ENCODE measurements at regions not wholly inside any gene's neighbourhood (a gene's known extent, or its start where the extent isn't known, plus 50 kb on each side); places are given as distances from the start of the nearest gene placed in this dataset.
"Not testable (repeated sequence)": the region's sequence is repeated elsewhere in the genome, so short reads cannot be mapped to it uniquely, and the experiment has no call there.

GRCh38 chr1:193476748-193477147 lies 290.3 kb upstream of the B3GALT2 start:
- no peak for DNase-seq
- in situ Hi-C loops (cut with HindIII; ENCODE audit: low pct_ligation_motif_present, low pct_unique_long_range_greater_than_20kb, low sequenced_read_pairs), result no loop called here

- in situ Hi-C loops (cut with HindIII; ENCODE audit: low pct_ligation_motif_present, low pct_unique_long_range_greater_than_20kb, low sequenced_read_pairs), result no loop called here
Measured at GRCh38 chr1:193473932-193474331, 287.5 kb upstream of the B3GALT2 start.

DNA sequence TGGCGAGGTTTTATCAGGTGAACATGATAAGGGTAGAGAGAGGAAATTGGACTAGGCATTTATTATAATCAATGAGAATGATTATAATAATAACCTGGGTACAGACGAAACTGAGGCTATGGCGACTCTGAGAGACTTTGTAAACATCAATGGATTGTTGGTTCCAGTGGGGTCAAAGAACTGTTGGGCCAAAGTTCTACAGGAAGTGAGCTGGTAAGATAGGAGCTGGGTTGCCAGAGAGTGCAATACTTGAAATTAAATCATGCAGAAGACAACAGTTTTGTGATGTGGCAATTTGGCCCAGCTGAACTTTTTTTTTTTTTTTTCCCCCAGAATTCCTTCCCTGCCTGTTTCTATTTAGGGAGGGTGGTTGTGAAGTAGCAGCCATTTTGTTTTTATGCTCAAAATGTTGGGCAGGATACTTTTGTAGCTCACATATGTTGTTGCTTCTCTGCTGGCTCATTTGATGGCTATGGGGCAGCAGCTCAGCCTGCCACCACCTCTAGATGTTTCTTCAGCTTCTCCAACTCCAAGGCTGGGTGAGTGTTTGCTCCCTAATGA lies 286.5 kb upstream of the B3GALT2 start:
- DNase-seq, result no peak
- in situ Hi-C loops (cut with HindIII; ENCODE audit: low pct_ligation_motif_present, low pct_unique_long_range_greater_than_20kb, low sequenced_read_pairs), result no loop called here

More at GRCh38 chr1:193473932-193474331, 287.5 kb upstream of the B3GALT2 start:
- no peak for DNase-seq

DNA sequence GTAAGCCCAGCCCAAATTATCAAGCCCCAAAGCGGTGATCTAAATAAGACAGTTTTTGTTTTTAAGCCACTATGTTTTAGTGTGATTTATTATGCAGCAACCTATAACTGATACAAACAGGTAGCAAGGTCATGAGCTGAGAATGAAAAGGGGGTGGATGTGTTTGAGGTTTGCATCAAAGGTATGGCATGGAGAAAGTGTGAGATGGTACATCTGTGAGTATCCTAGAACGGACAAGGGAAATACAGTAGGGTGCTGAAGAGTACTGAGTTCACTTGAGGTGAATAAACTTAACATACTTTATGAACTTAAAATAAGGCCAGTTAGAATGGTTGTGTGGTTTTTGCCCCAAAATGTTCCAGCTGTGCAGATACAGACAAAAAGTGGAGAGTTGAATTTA lies 286.0 kb upstream of the B3GALT2 start:
- DNase-seq, result no peak
- in situ Hi-C loops (cut with HindIII; ENCODE audit: low pct_ligation_motif_present, low pct_unique_long_range_greater_than_20kb, low sequenced_read_pairs), result no loop called here

GRCh38 chr1:193471981-193472380 lies 285.6 kb upstream of the B3GALT2 start:
- in situ Hi-C loops (cut with HindIII; ENCODE audit: low pct_ligation_motif_present, low pct_unique_long_range_greater_than_20kb, low sequenced_read_pairs), result no loop called here
- DNase-seq, result no peak

DNA sequence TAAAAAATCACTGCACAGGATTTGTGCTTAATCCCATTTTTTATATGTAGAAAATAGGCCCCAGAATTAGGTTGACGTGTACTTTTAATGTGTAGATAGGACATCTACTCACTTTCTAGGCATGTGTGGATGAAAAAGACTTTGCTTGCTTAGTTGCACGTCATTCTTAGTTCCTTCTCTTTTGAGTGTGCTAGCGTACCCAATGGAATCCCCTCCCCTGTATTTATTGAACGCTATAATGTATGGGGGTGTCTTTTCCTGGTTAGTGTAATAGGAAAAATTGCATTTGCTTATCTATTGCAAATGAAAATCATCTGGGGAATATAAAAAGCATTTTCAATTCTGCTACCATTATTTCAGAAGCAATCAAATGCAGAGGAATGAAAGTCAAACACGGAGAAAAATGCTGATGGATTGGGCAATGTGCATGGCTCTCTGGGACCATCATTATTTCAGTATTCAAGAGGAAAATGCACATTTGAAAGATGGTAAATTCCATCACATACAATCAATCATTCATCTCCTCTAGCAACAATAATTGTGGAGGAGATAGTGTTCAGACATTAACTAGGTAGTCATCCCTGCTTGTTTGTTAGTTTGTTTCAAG lies 277.0 kb upstream of the B3GALT2 start:
- in situ Hi-C loops (cut with HindIII; ENCODE audit: low pct_ligation_motif_present, low pct_unique_long_range_greater_than_20kb, low sequenced_read_pairs), result no loop called here

GRCh38 chr1:193462629-193463320 lies 276.4 kb upstream of the B3GALT2 start:
- in situ Hi-C loops (cut with HindIII; ENCODE audit: low pct_ligation_motif_present, low pct_unique_long_range_greater_than_20kb, low sequenced_read_pairs), result no loop called here
- no peak for DNase-seq

More for the DNA sequence above, 277.0 kb upstream of the B3GALT2 start:
- no peak for DNase-seq

DNA sequence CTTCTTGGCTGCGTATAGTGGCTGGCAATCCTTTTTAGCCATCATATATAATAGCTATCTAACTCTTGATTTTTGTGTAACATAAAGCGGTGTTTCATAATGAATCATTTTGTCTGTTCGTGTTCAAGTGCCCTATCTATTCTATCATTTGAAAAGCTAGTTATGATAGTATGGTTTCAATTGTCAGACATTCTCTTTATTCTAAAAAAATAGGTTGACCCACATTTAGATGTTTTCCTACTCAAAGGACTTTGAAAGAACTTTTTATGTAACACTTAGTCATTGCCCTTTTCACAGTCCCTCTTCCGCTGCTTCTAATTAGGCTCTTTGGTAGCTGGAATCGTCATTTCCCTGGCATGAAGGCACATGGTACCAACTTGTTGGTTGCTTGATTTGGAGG lies 272.2 kb upstream of the B3GALT2 start:
- in situ Hi-C loops (cut with HindIII; ENCODE audit: low pct_ligation_motif_present, low pct_unique_long_range_greater_than_20kb, low sequenced_read_pairs), result no loop called here
- no peak for DNase-seq

GRCh38 chr1:193457676-193458075 lies 271.3 kb upstream of the B3GALT2 start:
- in situ Hi-C loops (cut with HindIII; ENCODE audit: low pct_ligation_motif_present, low pct_unique_long_range_greater_than_20kb, low sequenced_read_pairs), result no loop called here
- DNase-seq, result no peak

- DNase-seq, result no peak
- in situ Hi-C loops (cut with HindIII; ENCODE audit: low pct_ligation_motif_present, low pct_unique_long_range_greater_than_20kb, low sequenced_read_pairs), result no loop called here
Measured at GRCh38 chr1:193456811-193457280, 270.4 kb upstream of the B3GALT2 start.

DNA sequence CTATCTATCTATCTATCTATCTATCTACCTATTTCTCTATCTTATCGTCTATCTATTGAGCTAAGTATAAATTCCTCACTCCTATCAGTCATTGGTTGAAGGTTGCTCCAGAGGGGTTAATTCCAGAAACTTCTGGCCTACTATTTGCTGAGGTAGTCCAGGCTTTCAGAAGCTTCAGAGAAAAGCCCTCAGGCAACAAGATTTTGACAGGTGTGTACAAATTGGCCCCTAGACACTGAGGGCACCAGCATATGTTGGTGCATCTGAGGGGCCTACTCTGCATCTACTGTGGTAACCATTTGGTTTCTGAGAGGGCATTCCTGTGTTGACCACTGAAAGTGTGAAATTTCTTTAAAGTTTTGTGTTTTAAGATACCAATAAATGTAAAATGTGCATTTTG lies 265.2 kb upstream of the B3GALT2 start:
- no peak for DNase-seq
- in situ Hi-C loops (cut with HindIII; ENCODE audit: low pct_ligation_motif_present, low pct_unique_long_range_greater_than_20kb, low sequenced_read_pairs), result no loop called here

GRCh38 chr1:193451001-193451400 lies 264.6 kb upstream of the B3GALT2 start:
- DNase-seq, result no peak
- in situ Hi-C loops (cut with HindIII; ENCODE audit: low pct_ligation_motif_present, low pct_unique_long_range_greater_than_20kb, low sequenced_read_pairs), result no loop called here

DNA sequence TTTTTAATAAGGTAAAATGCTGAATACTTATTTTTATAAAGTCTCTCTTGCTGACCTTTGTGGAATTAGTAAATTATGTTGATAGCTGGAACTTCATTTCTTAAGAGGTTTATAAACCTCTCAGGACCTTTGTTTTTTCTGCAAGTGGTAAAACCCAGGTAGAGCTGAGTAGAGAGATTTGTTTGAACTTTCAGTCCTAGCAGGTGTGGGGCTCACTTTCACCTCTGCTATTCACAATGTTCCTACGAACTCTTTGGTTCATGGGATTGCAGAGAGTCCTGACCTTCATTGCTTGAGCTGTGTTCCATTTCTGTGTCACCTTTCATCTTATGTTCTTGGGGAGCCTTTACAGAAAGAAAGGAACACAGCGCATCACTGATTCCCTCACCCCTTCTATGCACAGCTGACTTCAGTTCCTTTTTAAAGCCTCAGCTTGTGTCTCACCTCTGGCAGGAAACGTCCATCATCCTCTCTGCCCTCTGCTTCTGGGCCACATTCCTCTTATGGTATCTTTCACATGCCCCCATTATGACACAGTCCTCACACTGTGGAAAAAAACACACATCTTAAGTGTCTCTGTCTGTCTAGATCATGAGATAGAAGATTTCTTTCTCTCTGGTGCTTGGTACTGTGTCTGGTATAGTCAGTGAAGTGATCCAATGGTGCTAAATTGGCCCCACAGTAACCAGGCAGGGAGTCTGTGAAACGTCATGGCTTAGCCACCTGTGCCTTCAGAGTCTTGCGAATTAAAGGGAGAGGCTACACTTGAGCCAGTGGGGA lies 262.5 kb upstream of the B3GALT2 start:
- DNase-seq, result no peak
- in situ Hi-C loops (cut with HindIII; ENCODE audit: low pct_ligation_motif_present, low pct_unique_long_range_greater_than_20kb, low sequenced_read_pairs), result no loop called here

DNA sequence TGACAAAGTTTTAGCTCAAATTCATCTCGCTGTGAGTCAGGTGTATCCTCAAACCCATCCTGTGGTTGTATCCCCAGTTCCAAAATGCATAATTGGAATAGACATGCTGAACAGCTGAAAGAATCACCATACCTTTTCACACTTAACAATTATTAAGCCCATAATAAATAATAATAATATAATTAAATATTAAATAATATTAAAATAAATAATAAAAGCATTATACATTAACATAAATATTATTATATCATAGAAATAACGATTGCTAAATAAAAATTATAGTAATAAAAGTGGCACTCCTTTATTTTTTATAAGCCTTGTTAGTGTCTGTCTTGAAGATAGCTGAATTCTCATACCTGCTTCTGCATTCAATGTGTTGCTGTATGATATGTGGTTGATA lies 257.5 kb upstream of the B3GALT2 start:
- in situ Hi-C loops (cut with HindIII; ENCODE audit: low pct_ligation_motif_present, low pct_unique_long_range_greater_than_20kb, low sequenced_read_pairs), result no loop called here
- no peak for DNase-seq

DNA sequence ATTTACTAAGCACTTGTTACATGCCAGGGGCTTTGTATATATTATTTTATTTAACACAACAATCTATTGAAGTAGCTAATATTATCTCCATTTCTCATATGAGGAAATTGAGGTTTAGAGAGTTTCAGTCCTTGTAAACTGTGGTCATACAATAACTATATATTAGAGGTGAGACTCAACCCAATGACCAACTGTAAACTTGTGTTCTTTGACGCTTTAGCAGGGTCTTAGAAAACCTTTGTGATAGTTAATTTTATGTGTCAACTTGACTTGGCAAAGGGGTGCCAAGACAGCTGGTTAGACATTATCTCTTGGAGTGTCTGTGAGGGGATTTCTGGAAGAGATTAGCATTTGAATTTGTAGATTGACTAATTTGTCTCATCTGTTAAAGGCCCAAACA lies 252.4 kb upstream of the B3GALT2 start:
- no peak for DNase-seq
- in situ Hi-C loops (cut with HindIII; ENCODE audit: low pct_ligation_motif_present, low pct_unique_long_range_greater_than_20kb, low sequenced_read_pairs), result no loop called here

DNA sequence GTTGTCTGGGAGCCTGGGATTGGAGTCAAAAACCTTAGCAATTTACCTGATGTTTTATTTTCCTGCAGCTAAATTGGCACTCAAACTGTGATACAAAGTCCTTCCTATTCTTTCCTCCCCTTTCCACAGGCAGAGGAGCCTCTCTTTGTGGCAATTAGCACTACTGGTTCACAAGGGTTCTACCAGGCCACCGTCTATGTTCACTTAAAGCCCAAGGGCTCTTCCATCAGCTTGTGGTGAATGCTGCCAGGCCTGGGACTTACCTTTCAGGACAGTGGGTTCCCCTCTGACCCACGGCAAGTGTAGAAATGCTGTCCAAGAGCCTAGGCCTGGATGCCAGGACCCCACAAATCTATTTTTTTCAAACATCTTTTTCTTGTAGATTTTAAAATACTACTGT lies 251.9 kb upstream of the B3GALT2 start:
- in situ Hi-C loops (cut with HindIII; ENCODE audit: low pct_ligation_motif_present, low pct_unique_long_range_greater_than_20kb, low sequenced_read_pairs), result no loop called here
- DNase-seq, result no peak

DNA sequence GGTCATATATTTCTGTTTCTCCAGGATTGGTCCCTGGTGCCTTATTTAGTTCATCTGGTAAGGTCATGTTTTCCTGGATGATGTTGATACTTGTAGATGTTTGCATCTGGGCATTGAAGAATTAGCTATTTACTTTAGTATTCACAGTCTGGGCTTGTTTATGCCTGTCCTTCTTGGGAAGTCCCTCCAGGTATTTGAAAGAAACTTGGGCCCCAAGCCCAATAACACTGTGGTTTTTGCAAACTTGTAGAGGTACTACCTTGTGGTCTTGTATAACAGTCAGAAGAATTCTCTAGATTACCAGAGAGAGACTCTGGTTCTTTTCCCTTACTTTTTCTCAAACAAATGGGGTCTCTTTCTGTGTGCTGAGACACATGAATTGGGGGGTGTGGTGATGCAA lies 251.4 kb upstream of the B3GALT2 start:
- in situ Hi-C loops (cut with HindIII; ENCODE audit: low pct_ligation_motif_present, low pct_unique_long_range_greater_than_20kb, low sequenced_read_pairs), result no loop called here
- no peak for DNase-seq

DNA sequence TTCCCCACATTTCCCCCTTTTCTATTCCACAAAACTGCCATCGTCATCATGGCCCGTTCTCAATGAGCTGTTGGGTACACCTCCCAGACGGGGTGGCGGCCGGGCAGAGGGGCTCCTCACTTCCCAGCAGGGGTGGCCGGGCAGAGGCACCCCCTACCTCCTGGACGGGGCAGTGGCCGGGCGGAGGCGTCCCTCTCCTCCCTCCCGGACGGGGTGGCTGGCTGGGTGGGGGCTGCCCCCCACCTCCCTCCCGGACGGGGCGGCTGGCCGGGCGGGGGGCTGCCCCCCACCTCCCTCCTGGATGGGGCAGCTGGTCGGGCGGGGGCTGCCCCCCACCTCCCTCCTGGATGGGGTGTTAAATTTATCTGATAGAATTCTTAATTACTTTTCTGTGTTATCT lies 250.9 kb upstream of the B3GALT2 start:
- DNase-seq; in situ Hi-C loops (cut with HindIII; ENCODE audit: low pct_ligation_motif_present, low pct_unique_long_range_greater_than_20kb, low sequenced_read_pairs): not testable (repeated sequence)

- in situ Hi-C loops (cut with HindIII; ENCODE audit: low pct_ligation_motif_present, low pct_unique_long_range_greater_than_20kb, low sequenced_read_pairs), result no loop called here
- no peak for DNase-seq
Measured at GRCh38 chr1:193435781-193436180, 249.4 kb upstream of the B3GALT2 start.
